Activated CD4-positive, alpha-beta T cell treated with anti-CD3 and anti-CD28 coated beads for 36 hours (primary cell): ENCODE measurements at regions not wholly inside any gene's neighbourhood (a gene's known extent, or its start where the extent isn't known, plus 50 kb on each side); places are given as distances from the start of the nearest gene placed in this dataset.

Experiments
- ATAC-seq: fragments of 200-7000 bp; cut with Tn5 transposase; one replicate; pipeline ENCODE4 v1.10.0; 2021; ENCODE audit warnings: mild to moderate bottlenecking, moderate library complexity
- CTCF ChIA-PET: fragments of 350-600 bp; sonication (Branson Sonifier 250); formaldehyde crosslinking; loops from one replicate; lab custom pipeline; 2021; ENCODE audit warnings: antibody characterized with exemption; lab: Charles Lee
- POLR2A ChIA-PET: fragments of 350-600 bp; sonication (Branson Sonifier 250); formaldehyde crosslinking; loops from one replicate; lab custom pipeline; 2021; ENCODE audit warnings: antibody characterized with exemption, inconsistent platforms; lab: Charles Lee
- DNase-seq: peaks from one replicate; pipeline ENCODE4 v3.0.0-alpha.2; 2020
- H3K27ac Mint-ChIP-seq: one replicate; pipeline ENCODE4 v1.8.0; 2021; ENCODE audit warnings: mixed read lengths
- H3K27me3 Mint-ChIP-seq: one replicate; pipeline ENCODE4 v1.8.0; 2021; ENCODE audit warnings: mixed read lengths
- H3K36me3 Mint-ChIP-seq: one replicate; pipeline ENCODE4 v1.8.0; 2021; ENCODE audit warnings: low read depth, mixed read lengths
- H3K4me1 Mint-ChIP-seq: one replicate; pipeline ENCODE4 v1.8.0; 2021; ENCODE audit warnings: mixed read lengths
- H3K4me3 Mint-ChIP-seq: one replicate; pipeline ENCODE4 v1.8.0; 2021; ENCODE audit warnings: mild to moderate bottlenecking, moderate library complexity, mixed read lengths
- H3K9me3 Mint-ChIP-seq: one replicate; pipeline ENCODE4 v1.8.0; 2021; ENCODE audit warnings: low read depth, mixed read lengths
- intact Hi-C, 2 experiments: fragments of 100-400 bp; cut with DNase I in 1 of 2; cut with micrococcal nuclease in 1 of 2; formaldehyde crosslinking; loops; one replicate each; pipeline versions ENCODE4 v1.14.2 to v1.15.1; 2022 to 2024; cut with DNase I, micrococcal nuclease

GRCh38 chr3:159791336-159791735 lies 197.3 kb upstream of the IL12A start:
- DNase-seq = no peak
- H3K4me1 Mint-ChIP-seq = peaks cover 3% of the 10 kb centered on the region
- POLR2A ChIA-PET = no interaction called here
- H3K27ac Mint-ChIP-seq = no peak overlapping the region
- no peak for ATAC-seq
- H3K9me3 Mint-ChIP-seq = no peaks in the 10 kb centered on the region
- H3K27me3 Mint-ChIP-seq = peaks cover 11% of the 10 kb centered on the region
- intact Hi-C loops = no loop called here
- H3K4me3 Mint-ChIP-seq = no peak overlapping the region
- H3K36me3 Mint-ChIP-seq = no peaks in the 10 kb centered on the region
- CTCF ChIA-PET = no interaction called here

GRCh38 chr3:159792070-159792469 lies 196.6 kb upstream of the IL12A start:
- intact Hi-C loops = no loop called here
- CTCF ChIA-PET = no interaction called here
- H3K36me3 Mint-ChIP-seq = no peaks in the 10 kb centered on the region
- no peak overlapping the region for H3K4me3 Mint-ChIP-seq
- H3K9me3 Mint-ChIP-seq = no peaks in the 10 kb centered on the region
- ATAC-seq (no peak), DNase-seq (no peak)
- POLR2A ChIA-PET = no interaction called here
- peaks cover 11% of the 10 kb centered on the region for H3K27me3 Mint-ChIP-seq
- peaks cover 3% of the 10 kb centered on the region for H3K4me1 Mint-ChIP-seq
- H3K27ac Mint-ChIP-seq = no peak overlapping the region

- Mint-ChIP-seq H3K4me1 (peaks cover 3% of the 10 kb centered on the region), H3K36me3 (no peaks in the 10 kb centered on the region), H3K27ac (no peak overlapping the region), H3K4me3 (no peak overlapping the region), H3K9me3 (no peaks in the 10 kb centered on the region), H3K27me3 (peaks cover 9% of the 10 kb centered on the region)
- intact Hi-C loops = no loop called here
- CTCF ChIA-PET = interaction anchor here (0.6 kb wide), 1 partner anchor 532 kb away, joined by 3 read pairs; no protein-coding TSS in a partner anchor
- DNase-seq (no peak), ATAC-seq (no peak)
- POLR2A ChIA-PET = no interaction called here
Measured at GRCh38 chr3:159795042-159795441, 193.6 kb upstream of the IL12A start.

- DNase-seq = no peak
- H3K4me1 Mint-ChIP-seq = peaks cover 3% of the 10 kb centered on the region
- no peak for ATAC-seq
Measured at GRCh38 chr3:159795681-159796175, 192.9 kb upstream of the IL12A start.

GRCh38 chr3:159796226-159796625 lies 192.4 kb upstream of the IL12A start:
- CTCF ChIA-PET = no interaction called here
- ATAC-seq (no peak), DNase-seq (no peak)
- no peaks in the 10 kb centered on the region for H3K9me3 Mint-ChIP-seq
- POLR2A ChIA-PET = no interaction called here
- intact Hi-C loops = no loop called here
- peaks cover 9% of the 10 kb centered on the region for H3K27me3 Mint-ChIP-seq
- peaks cover 3% of the 10 kb centered on the region for H3K4me1 Mint-ChIP-seq
- H3K4me3 Mint-ChIP-seq = no peak overlapping the region
- no peak overlapping the region for H3K27ac Mint-ChIP-seq
- no peaks in the 10 kb centered on the region for H3K36me3 Mint-ChIP-seq

More at GRCh38 chr3:159795681-159796175, 192.9 kb upstream of the IL12A start:
- intact Hi-C loops = no loop called here
- Mint-ChIP-seq H3K4me3 (no peak overlapping the region), H3K27me3 (peaks cover 11% of the 10 kb centered on the region), H3K36me3 (no peaks in the 10 kb centered on the region), H3K27ac (no peak overlapping the region), H3K9me3 (no peaks in the 10 kb centered on the region)
- CTCF ChIA-PET = no interaction called here
- POLR2A ChIA-PET = no interaction called here

- H3K4me3 Mint-ChIP-seq = no peak overlapping the region
- DNase-seq (no peak), ATAC-seq (peak; percentile 33)
- intact Hi-C loops = no loop called here
- H3K27ac Mint-ChIP-seq = no peak overlapping the region
- ChIA-PET POLR2A (no interaction called here), CTCF (no interaction called here)
- peaks cover 3% of the 10 kb centered on the region for H3K4me1 Mint-ChIP-seq
- H3K9me3 Mint-ChIP-seq = no peaks in the 10 kb centered on the region
- H3K27me3 Mint-ChIP-seq = peaks cover 9% of the 10 kb centered on the region
- no peaks in the 10 kb centered on the region for H3K36me3 Mint-ChIP-seq
Measured at GRCh38 chr3:159796744-159797143, 191.9 kb upstream of the IL12A start.

GRCh38 chr3:159797771-159798170 lies 190.9 kb upstream of the IL12A start:
- ATAC-seq = peak; percentile 12
- intact Hi-C loops = no loop called here
- Mint-ChIP-seq H3K9me3 (no peaks in the 10 kb centered on the region), H3K4me3 (no peak overlapping the region), H3K36me3 (no peaks in the 10 kb centered on the region), H3K4me1 (peaks cover 3% of the 10 kb centered on the region), H3K27me3 (peaks cover 13% of the 10 kb centered on the region), H3K27ac (no peak overlapping the region)
- no peak for DNase-seq
- CTCF ChIA-PET = interaction anchor here (0.6 kb wide), 1 partner anchor 11 kb away, joined by 3 read pairs; no protein-coding TSS in a partner anchor
- POLR2A ChIA-PET = no interaction called here

GRCh38 chr3:159798951-159799350 lies 189.7 kb upstream of the IL12A start:
- intact Hi-C loops = no loop called here
- POLR2A ChIA-PET = no interaction called here
- H3K27me3 Mint-ChIP-seq = peaks cover 11% of the 10 kb centered on the region
- no peak for DNase-seq
- CTCF ChIA-PET = no interaction called here
- ATAC-seq = no peak
- no peaks in the 10 kb centered on the region for H3K9me3 Mint-ChIP-seq
- H3K36me3 Mint-ChIP-seq = no peaks in the 10 kb centered on the region
- no peak overlapping the region for H3K4me3 Mint-ChIP-seq
- no peaks in the 10 kb centered on the region for H3K4me1 Mint-ChIP-seq
- no peak overlapping the region for H3K27ac Mint-ChIP-seq

GRCh38 chr3:159800434-159801155 lies 188.0 kb upstream of the IL12A start:
- ChIA-PET POLR2A (no interaction called here), CTCF (interaction anchor here (0.7 to 1.3 kb wide), 3 partner anchors 18 to 536 kb away, joined by 4 read pairs; no protein-coding TSS in a partner anchor)
- Mint-ChIP-seq H3K4me3 (no peak overlapping the region), H3K27me3 (peaks cover 9% of the 10 kb centered on the region), H3K9me3 (no peaks in the 10 kb centered on the region), H3K27ac (no peak overlapping the region), H3K36me3 (no peaks in the 10 kb centered on the region), H3K4me1 (no peaks in the 10 kb centered on the region)
- no peak for ATAC-seq
- DNase-seq = no peak
- intact Hi-C loops = loop anchor here (5.0 to 10.0 kb wide), 2 partner anchors 476 to 953 kb away; no protein-coding TSS in a partner anchor

- no peaks in the 10 kb centered on the region for H3K4me1 Mint-ChIP-seq
- H3K4me3 Mint-ChIP-seq = no peak overlapping the region
- H3K36me3 Mint-ChIP-seq = no peaks in the 10 kb centered on the region
- ATAC-seq = no peak
- no peak overlapping the region for H3K27ac Mint-ChIP-seq
- intact Hi-C loops = loop anchor here (5.0 to 10.0 kb wide), 2 partner anchors 478 to 956 kb away; no protein-coding TSS in a partner anchor
- DNase-seq = no peak
- ChIA-PET CTCF (no interaction called here), POLR2A (no interaction called here)
- no peaks in the 10 kb centered on the region for H3K9me3 Mint-ChIP-seq
- H3K27me3 Mint-ChIP-seq = peaks cover 12% of the 10 kb centered on the region
Measured at GRCh38 chr3:159802864-159803263, 185.8 kb upstream of the IL12A start.

- Mint-ChIP-seq H3K4me1 (no peaks in the 10 kb centered on the region), H3K9me3 (no peaks in the 10 kb centered on the region), H3K27ac (no peak overlapping the region), H3K36me3 (no peaks in the 10 kb centered on the region), H3K4me3 (no peak overlapping the region), H3K27me3 (peaks cover 12% of the 10 kb centered on the region)
- ChIA-PET CTCF (interaction anchor here (0.7 to 3.4 kb wide), 2 partner anchors 26 to 538 kb away, joined by 3 to 24 read pairs; no protein-coding TSS in a partner anchor), POLR2A (no interaction called here)
- intact Hi-C loops = loop anchor here (5.0 to 10.0 kb wide), 2 partner anchors 479 to 956 kb away; no protein-coding TSS in a partner anchor
- ATAC-seq = no peak
- no peak for DNase-seq
Measured at GRCh38 chr3:159803459-159803858, 185.2 kb upstream of the IL12A start.
